Right lobe of liver (tissue), 6 donors: ENCODE measurements at regions not wholly inside any gene's neighbourhood (a gene's known extent, or its start where the extent isn't known, plus 50 kb on each side); places are given as distances from the start of the nearest gene placed in this dataset.

Experiments
- ATAC-seq, 4 donors: fragments of 200-7000 bp; cut with Tn5 transposase; one replicate each; pipeline ENCODE4 v1.9.1; 2020; ENCODE audit warnings: mild to moderate bottlenecking in 4 of 4, moderate library complexity in 4 of 4
- DNase-seq, 3 donors: peaks; one replicate each; pipeline ENCODE4 v3.0.0-alpha.2; 2020
- H3K27ac ChIP-seq, 3 donors: fragments of 200-600 bp; one replicate each; pipeline ENCODE4 v1.8.0; 2022
- H3K27me3 ChIP-seq, 2 donors: fragments of 200-600 bp; one replicate each; pipeline ENCODE4 v1.8.0; 2022
- H3K36me3 ChIP-seq, 4 donors: fragments of 200-600 bp; sonication (generic) in 1 of 4; one replicate each; pipeline versions ENCODE4 v1.5.1 to v1.8.0; 2017 to 2022; ENCODE audit warnings: control low read depth in 1 of 4
- H3K4me1 ChIP-seq, 4 donors: fragments of 200-600 bp; sonication (generic) in 1 of 4; one replicate each; pipeline versions ENCODE4 v1.5.1 to v1.8.0; 2017 to 2022; ENCODE audit warnings: control low read depth in 1 of 4
- H3K4me3 ChIP-seq, 3 donors: fragments of 200-600 bp; one replicate each; pipeline ENCODE4 v1.8.0; 2022
- H3K9me3 ChIP-seq, 4 donors: fragments of 200-600 bp; sonication (generic) in 1 of 4; one replicate each; pipeline versions ENCODE4 v1.5.1 to v1.8.0; 2017 to 2022; ENCODE audit warnings: control low read depth in 1 of 4
- POLR2A ChIP-seq: fragments of 450-650 bp; IDR thresholded peaks from one replicate; pipeline ENCODE4 v1.6.1; 2017; ENCODE audit warnings: antibody characterized with exemption, mild to moderate bottlenecking
- WGBS: methylation state at CpG from one replicate; pipeline ENCODE4 v1.1.6; 2018; ENCODE audit warnings: low coverage, low lambda C conversion rate; ENCODE audit not compliant: insufficient coverage; ENCODE audit errors: missing lambda C conversion rate; 5-methylcytosine and 5-hydroxymethylcytosine counted together
- intact Hi-C, 2 donors: fragments of 100-400 bp; cut with DNase I; formaldehyde crosslinking; loops; one replicate each; pipeline versions ENCODE4 v1.11.2 to v1.14.1; 2022
- TF ChIP-seq, protein P1 (sequence below), 4 donors: fragments of 200-600 bp in 3 of 4; fragments of 450-650 bp in 1 of 4; IDR thresholded peaks; one replicate each; pipeline versions ENCODE4 v1.5.1 to v1.8.0; 2016 to 2022; ENCODE audit warnings: antibody characterized with exemption in 4 of 4, mild to moderate bottlenecking in 2 of 4
- donor health status: DM: no; HTN: yes; CAD: no.
- donor health status: DM: no; HTN: no; CAD: no.
- donor health status: DM: no; HTN: no; CAD: no.
- donor health status: DM: no; HTN: yes; CAD: no.
- donor health status: DM: no; HTN: yes; CAD: no.

DNA sequence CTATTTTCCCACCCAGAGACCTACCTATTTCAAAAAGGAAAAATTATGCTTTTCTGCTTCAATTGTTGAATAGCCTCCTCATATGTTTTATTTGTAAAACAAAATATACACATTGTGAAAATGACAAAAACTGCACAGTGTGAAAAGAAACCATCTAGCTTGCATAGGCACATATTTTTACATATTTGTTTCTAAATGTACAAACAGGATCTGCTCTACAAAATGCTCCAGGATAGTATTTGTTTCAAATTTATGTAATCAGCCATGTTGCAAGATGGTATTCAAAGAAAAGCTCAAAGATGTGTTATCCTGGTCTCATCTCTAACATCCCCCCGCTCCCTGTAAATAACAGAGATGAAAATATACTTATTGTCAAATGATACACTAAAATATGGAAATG, 366.1 kb upstream of the MPDZ start:
- Histone ChIP-seq H3K27me3 (no peaks in the 10 kb centered on the region), H3K9me3 (no peaks in the 10 kb centered on the region), H3K36me3 (no peaks in the 10 kb centered on the region), H3K4me1 (no peaks in the 10 kb centered on the region), H3K27ac (no peak overlapping the region), H3K4me3 (no peak overlapping the region)
- 67% methylated on average over 1 of the region's 1 CpG for WGBS
- intact Hi-C loops, result no loop called here
- TF ChIP-seq, protein P1, sequence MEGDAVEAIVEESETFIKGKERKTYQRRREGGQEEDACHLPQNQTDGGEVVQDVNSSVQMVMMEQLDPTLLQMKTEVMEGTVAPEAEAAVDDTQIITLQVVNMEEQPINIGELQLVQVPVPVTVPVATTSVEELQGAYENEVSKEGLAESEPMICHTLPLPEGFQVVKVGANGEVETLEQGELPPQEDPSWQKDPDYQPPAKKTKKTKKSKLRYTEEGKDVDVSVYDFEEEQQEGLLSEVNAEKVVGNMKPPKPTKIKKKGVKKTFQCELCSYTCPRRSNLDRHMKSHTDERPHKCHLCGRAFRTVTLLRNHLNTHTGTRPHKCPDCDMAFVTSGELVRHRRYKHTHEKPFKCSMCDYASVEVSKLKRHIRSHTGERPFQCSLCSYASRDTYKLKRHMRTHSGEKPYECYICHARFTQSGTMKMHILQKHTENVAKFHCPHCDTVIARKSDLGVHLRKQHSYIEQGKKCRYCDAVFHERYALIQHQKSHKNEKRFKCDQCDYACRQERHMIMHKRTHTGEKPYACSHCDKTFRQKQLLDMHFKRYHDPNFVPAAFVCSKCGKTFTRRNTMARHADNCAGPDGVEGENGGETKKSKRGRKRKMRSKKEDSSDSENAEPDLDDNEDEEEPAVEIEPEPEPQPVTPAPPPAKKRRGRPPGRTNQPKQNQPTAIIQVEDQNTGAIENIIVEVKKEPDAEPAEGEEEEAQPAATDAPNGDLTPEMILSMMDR (IDR thresholded peaks at IDR 0.05), result no peak
- TF ChIP-seq POLR2A, result no peak
- no peak for ATAC-seq
- DNase-seq, result no peak

DNA sequence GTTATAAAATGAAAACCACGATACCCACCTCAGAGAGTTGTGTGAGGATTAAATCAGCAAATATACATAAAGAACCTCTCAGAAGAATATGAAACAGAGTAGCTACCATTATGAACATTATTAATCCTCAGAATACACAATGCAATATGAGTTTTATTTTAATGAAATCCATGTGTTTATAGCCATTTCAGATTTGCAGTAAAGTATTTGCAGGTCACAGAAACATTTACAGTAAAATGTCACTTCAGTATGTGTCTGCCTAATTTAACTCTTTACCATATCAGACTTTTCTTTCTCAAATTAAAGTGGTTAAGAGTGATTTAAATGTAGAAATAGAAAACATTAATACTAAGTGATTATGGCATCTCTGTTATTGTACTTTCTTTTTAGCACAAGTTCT, 365.2 kb upstream of the MPDZ start:
- Histone ChIP-seq H3K4me3 (no peak overlapping the region), H3K27me3 (no peaks in the 10 kb centered on the region), H3K27ac (no peak overlapping the region), H3K36me3 (no peaks in the 10 kb centered on the region), H3K4me1 (no peaks in the 10 kb centered on the region), H3K9me3 (no peaks in the 10 kb centered on the region)
- TF ChIP-seq, protein P1 (IDR thresholded peaks at IDR 0.05), result no peak
- no peak for TF ChIP-seq POLR2A
- DNase-seq (no peak), ATAC-seq (no peak)
- intact Hi-C loops, result no loop called here
- 71% methylated on average over 1 of the region's 1 CpG for WGBS

DNA sequence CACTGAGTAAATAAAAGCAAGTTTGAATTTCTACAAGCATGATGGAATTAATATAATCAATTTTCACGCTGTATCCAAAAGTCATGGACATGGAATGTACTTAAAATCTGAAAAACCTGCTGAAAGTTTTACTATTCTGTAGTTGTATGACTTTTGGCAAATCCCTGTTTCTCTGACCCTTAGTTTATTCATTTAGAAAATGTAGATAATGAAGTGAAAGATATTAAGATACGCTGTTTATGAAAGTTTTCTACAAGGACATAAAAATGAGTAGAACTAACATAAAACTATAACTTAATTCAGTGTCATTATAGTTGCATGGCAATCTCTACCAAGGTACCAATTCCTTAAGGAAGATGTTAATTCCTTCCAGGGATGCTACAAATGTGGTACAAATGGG, 363.2 kb upstream of the MPDZ start:
- WGBS, result 67% methylated on average over 2 of the region's 2 CpGs
- TF ChIP-seq, protein P1 (IDR thresholded peaks at IDR 0.05), result no peak
- TF ChIP-seq POLR2A, result no peak
- no peaks in the 10 kb centered on the region for H3K27me3 ChIP-seq
- H3K36me3 ChIP-seq, result no peaks in the 10 kb centered on the region
- no peak for DNase-seq
- no peak overlapping the region for H3K27ac ChIP-seq
- H3K4me3 ChIP-seq, result no peak overlapping the region
- no peaks in the 10 kb centered on the region for H3K9me3 ChIP-seq
- no peaks in the 10 kb centered on the region for H3K4me1 ChIP-seq
- intact Hi-C loops, result no loop called here
- ATAC-seq, result no peak

DNA sequence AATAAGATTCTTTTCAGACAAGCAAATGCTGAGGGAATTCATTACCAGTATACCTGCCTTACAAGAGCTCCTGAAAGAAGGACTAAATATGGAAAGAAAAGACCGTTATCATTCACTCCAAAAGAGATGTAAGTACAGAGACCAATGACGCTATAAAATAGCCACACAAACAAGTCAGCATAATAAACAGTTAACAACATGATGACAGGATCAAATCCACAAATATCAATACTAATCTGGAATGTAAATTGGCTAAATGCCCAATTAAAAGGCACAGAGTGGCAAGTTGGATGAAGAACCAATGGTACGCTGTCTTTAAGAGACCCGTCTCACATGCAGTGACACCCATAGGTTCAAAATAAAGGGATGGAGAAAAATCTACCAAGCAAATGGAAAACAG, 349.6 kb upstream of the MPDZ start:
- intact Hi-C loops, result no loop called here
- no peaks in the 10 kb centered on the region for H3K36me3 ChIP-seq
- ATAC-seq, result no peak
- DNase-seq, result no peak
- H3K27me3 ChIP-seq, result no peaks in the 10 kb centered on the region
- TF ChIP-seq POLR2A, result no peak
- TF ChIP-seq, protein P1 (IDR thresholded peaks at IDR 0.05), result no peak
- WGBS, result 68% methylated on average over 4 of the region's 4 CpGs
- no peaks in the 10 kb centered on the region for H3K4me1 ChIP-seq
- no peak overlapping the region for H3K27ac ChIP-seq
- no peaks in the 10 kb centered on the region for H3K9me3 ChIP-seq
- no peak overlapping the region for H3K4me3 ChIP-seq

DNA sequence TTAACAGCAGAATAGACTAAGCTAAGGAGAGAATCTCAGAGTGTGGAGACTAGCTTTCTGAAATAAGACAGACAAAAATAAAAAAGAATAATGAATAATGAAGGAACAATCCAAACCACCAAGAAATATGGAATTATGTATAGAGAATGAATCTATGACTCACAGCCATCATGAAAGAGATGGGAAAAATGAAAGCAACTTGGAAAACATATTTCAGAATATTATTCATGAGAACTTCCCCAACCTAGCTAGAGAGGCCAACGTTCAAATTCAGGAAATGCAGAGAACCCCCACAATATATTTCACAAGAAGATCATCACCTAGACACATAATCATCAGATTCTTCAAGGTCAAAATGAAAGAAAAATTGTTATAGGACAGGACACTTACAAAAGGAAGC, 349.0 kb upstream of the MPDZ start:
- no peaks in the 10 kb centered on the region for H3K27me3 ChIP-seq
- no peak for ATAC-seq
- intact Hi-C loops, result no loop called here
- H3K4me1 ChIP-seq, result no peaks in the 10 kb centered on the region
- TF ChIP-seq POLR2A, result no peak
- TF ChIP-seq, protein P1 (IDR thresholded peaks at IDR 0.05), result no peak
- H3K4me3 ChIP-seq, result no peak overlapping the region
- 44% methylated on average over 1 of the region's 1 CpG for WGBS
- no peaks in the 10 kb centered on the region for H3K36me3 ChIP-seq
- H3K9me3 ChIP-seq, result no peaks in the 10 kb centered on the region
- no peak for DNase-seq
- no peak overlapping the region for H3K27ac ChIP-seq
